DND-41 (cell line): ENCODE measurements at regions not wholly inside any gene's neighbourhood (a gene's known extent, or its start where the extent isn't known, plus 50 kb on each side); places are given as distances from the start of the nearest gene placed in this dataset.

Source experiments
- ATAC-seq: fragments of 200-7000 bp; cut with Tn5 transposase; 3 replicates; pipeline ENCODE4 v1.9.1; 2021; ENCODE audit warnings: low read depth; ENCODE audit not compliant: insufficient read depth
- DNase-seq: peaks from one replicate; pipeline ENCODE4 v3.0.0-alpha.2; 2020
- H2AFZ ChIP-seq: 2 replicates; pipeline ENCODE4 v1.6.0; 2012; ENCODE audit warnings: low read depth, low read length
- H3K27ac ChIP-seq: 2 replicates; pipeline ENCODE4 v1.5.1; 2012; ENCODE audit warnings: low read length, inconsistent platforms
- H3K27me3 ChIP-seq: fragments of 200-600 bp; sonication (generic); 2 replicates; pipeline ENCODE4 v1.6.0; 2012; ENCODE audit warnings: low read length, mild to moderate bottlenecking, inconsistent platforms; ENCODE audit not compliant: insufficient read depth, poor library complexity
- H3K36me3 ChIP-seq: 2 replicates; pipeline ENCODE4 v1.5.1; 2012; ENCODE audit warnings: low read length, inconsistent platforms; ENCODE audit not compliant: insufficient read depth
- H3K4me1 ChIP-seq: 2 replicates; pipeline ENCODE4 v1.5.1; 2012; ENCODE audit warnings: mild to moderate bottlenecking, low read length; ENCODE audit not compliant: insufficient read depth
- H3K4me2 ChIP-seq: 2 replicates; pipeline ENCODE4 v1.6.0; 2012; ENCODE audit warnings: mild to moderate bottlenecking, moderate library complexity, low read length, inconsistent platforms; ENCODE audit not compliant: insufficient read depth
- H3K4me3 ChIP-seq, 2 experiments: fragments of 200-600 bp in 1 of 2; shearing (Covaris generic) in 1 of 2; 2 replicates each; pipeline ENCODE4 v1.5.1; 2012 to 2016; ENCODE audit warnings: inconsistent platforms in 2 of 2, low read length in 2 of 2, mild to moderate bottlenecking in 2 of 2, low read depth in 1 of 2, moderate library complexity in 1 of 2
- H3K79me2 ChIP-seq: 2 replicates; pipeline ENCODE4 v1.6.0; 2012; ENCODE audit warnings: low read length, inconsistent platforms; ENCODE audit not compliant: insufficient read depth
- H3K9ac ChIP-seq: 2 replicates; pipeline ENCODE4 v1.6.0; 2012; ENCODE audit warnings: low read depth, mild to moderate bottlenecking, inconsistent platforms, low read length, moderate library complexity
- H3K9me3 ChIP-seq: 2 replicates; pipeline ENCODE4 v1.5.1; 2012; ENCODE audit warnings: low read length, moderate library complexity, mild to moderate bottlenecking, inconsistent platforms; ENCODE audit not compliant: insufficient read depth, severe bottlenecking
- H4K20me1 ChIP-seq: 2 replicates; pipeline ENCODE4 v1.6.0; 2012; ENCODE audit warnings: low read length; ENCODE audit not compliant: insufficient read depth
- CTCF ChIP-seq: IDR thresholded peaks from 2 replicates; pipeline ENCODE4 v1.5.1; 2012; ENCODE audit warnings: borderline replicate concordance, low read length, moderate library complexity, mild to moderate bottlenecking; ENCODE audit not compliant: poor library complexity, severe bottlenecking; ENCODE audit errors: extremely low read depth
- EZH2 ChIP-seq: IDR thresholded peaks from 3 replicates; pipeline ENCODE4 v1.6.1; 2012; ENCODE audit warnings: borderline replicate concordance, low read depth, mild to moderate bottlenecking, moderate library complexity, low read length, inconsistent platforms; ENCODE audit not compliant: severe bottlenecking

- Histone ChIP-seq H3K79me2 (no peaks in the 10 kb centered on the region), H3K36me3 (no peaks in the 10 kb centered on the region), H3K9me3 (no peaks in the 10 kb centered on the region), H3K27ac (no peak overlapping the region), H2AFZ (no peak overlapping the region), H3K9ac (no peak overlapping the region), H4K20me1 (no peaks in the 10 kb centered on the region), H3K4me2 (no peak overlapping the region), H3K4me1 (no peaks in the 10 kb centered on the region), H3K27me3 (no peaks in the 10 kb centered on the region), H3K4me3 (no peak overlapping the region)
- ATAC-seq (no peak), DNase-seq (no peak)
- TF ChIP-seq CTCF: no peak
- no peak for TF ChIP-seq EZH2
Measured at GRCh38 chr7:115417662-115418061, 495.8 kb downstream of the MDFIC start.

DNA sequence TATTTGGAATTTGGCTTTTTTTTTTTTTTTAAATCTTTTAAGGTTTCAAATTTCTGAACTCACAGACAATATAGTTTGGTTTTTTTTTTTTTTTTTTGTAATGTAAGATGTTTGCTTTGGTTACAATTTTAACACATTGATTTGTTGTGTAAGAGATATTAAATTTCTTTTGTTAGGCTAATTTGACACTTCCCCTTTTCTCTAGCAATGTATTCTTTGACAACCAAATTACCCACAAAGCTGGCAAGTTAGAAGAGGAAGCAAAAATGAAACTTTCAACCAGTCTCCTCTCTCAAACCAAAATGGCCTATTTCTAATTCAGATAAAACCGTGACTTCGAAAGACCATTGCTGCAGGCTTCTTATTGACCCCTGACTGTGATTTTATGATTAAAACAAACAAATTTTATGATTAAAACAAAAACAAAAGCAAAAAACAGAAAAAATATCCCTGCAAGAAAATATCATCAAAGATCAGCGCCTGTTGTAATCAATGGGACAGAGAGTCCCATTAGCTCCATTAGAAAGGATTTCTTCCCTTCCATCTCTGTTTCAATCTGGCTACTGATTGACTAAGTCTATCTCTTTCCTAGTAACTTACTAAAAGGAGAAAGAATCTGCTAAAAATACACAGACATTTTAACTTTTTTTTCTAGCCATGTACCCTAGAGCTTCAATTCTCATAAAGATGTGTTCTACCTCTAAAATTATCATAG lies 489.2 kb downstream of the MDFIC start:
- ATAC-seq: no peak
- H3K4me2 ChIP-seq: no peak overlapping the region
- DNase-seq: no peak

DNA sequence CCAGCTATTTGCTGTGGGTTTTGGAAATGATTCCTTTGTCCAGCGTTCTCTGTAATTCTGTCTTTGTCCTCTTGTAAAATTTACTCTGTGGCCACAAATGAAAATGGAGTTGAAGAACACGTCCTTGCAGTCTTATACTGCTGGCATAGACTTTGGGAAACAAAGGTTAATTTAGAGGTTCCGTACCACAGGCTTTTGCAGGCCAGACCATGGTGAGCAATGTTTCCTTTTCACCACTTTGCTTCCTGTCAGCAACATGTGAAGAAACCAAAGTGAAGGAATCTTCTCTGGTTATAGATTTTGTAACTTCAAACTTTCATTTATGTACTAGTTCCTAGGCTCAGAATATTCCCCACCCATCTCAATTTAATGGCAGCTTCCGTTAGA lies 488.5 kb downstream of the MDFIC start:
- no peak overlapping the region for H3K9ac ChIP-seq
- H4K20me1 ChIP-seq: no peaks in the 10 kb centered on the region
- no peak overlapping the region for H3K4me2 ChIP-seq
- no peak for ATAC-seq
- H3K27me3 ChIP-seq: no peaks in the 10 kb centered on the region
- H3K4me3 ChIP-seq: no peak overlapping the region
- H3K4me1 ChIP-seq: no peaks in the 10 kb centered on the region
- no peaks in the 10 kb centered on the region for H3K79me2 ChIP-seq
- TF ChIP-seq CTCF (no peak), EZH2 (no peak)
- no peaks in the 10 kb centered on the region for H3K9me3 ChIP-seq
- DNase-seq: no peak
- H3K27ac ChIP-seq: no peak overlapping the region
- no peak overlapping the region for H2AFZ ChIP-seq
- H3K36me3 ChIP-seq: no peaks in the 10 kb centered on the region

More for the DNA sequence above, 489.2 kb downstream of the MDFIC start:
- H3K4me3 ChIP-seq: no peak overlapping the region
- H2AFZ ChIP-seq: no peak overlapping the region
- no peaks in the 10 kb centered on the region for H3K9me3 ChIP-seq
- H3K36me3 ChIP-seq: no peaks in the 10 kb centered on the region
- H3K27ac ChIP-seq: no peak overlapping the region
- H3K9ac ChIP-seq: no peak overlapping the region
- no peaks in the 10 kb centered on the region for H3K4me1 ChIP-seq
- no peaks in the 10 kb centered on the region for H3K79me2 ChIP-seq
- H4K20me1 ChIP-seq: no peaks in the 10 kb centered on the region
- TF ChIP-seq CTCF: no peak
- TF ChIP-seq EZH2: no peak
- no peaks in the 10 kb centered on the region for H3K27me3 ChIP-seq

DNA sequence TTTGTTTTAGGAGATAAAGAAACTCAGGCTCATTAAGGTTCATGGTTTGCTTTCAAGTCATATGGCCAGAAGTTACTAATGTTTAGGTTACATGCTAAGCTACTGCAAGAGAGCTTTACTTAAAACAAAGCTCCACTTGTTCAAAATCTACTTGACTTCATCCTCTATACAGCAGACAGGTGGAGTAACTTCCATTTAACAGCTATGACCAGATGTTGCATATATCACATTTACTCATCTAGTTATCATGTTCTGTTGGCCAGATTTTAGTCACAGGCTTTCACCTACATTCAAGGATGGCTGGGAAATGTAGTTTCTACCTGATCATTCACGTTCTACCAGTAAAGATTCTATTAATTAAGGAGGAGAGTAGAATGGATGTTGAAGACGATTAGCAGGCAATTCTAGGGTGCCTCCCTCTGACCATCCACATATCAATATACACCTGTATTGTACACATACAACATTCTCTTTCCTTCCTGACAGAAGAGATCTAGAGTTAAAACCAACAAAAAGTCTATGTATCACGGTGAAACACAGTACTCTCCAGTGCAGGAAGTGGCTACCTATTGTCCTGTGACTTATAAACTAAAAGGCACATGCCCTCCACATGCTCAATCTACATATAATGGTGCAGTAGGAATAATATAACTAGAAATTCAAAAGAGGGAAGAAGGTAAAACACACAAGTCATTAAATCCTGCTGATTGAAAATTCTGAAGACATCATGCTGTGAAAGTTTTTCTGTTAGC lies 488.0 kb downstream of the MDFIC start:
- TF ChIP-seq EZH2 (no peak), CTCF (no peak)
- Histone ChIP-seq H3K9me3 (no peaks in the 10 kb centered on the region), H3K4me1 (no peaks in the 10 kb centered on the region), H4K20me1 (no peaks in the 10 kb centered on the region), H3K27ac (no peak overlapping the region), H2AFZ (no peak overlapping the region), H3K4me3 (no peak overlapping the region), H3K27me3 (no peaks in the 10 kb centered on the region), H3K4me2 (no peak overlapping the region), H3K79me2 (no peaks in the 10 kb centered on the region), H3K36me3 (no peaks in the 10 kb centered on the region), H3K9ac (no peak overlapping the region)
- ATAC-seq (no peak), DNase-seq (no peak)
